Left renal pelvis (tissue), 4 donors: ENCODE measurements at regions not wholly inside any gene's neighbourhood (a gene's known extent, or its start where the extent isn't known, plus 50 kb on each side); places are given as distances from the start of the nearest gene placed in this dataset.
"Not testable (repeated sequence)": the region's sequence is repeated elsewhere in the genome, so short reads cannot be mapped to it uniquely, and the experiment has no call there.

Experiments used
- DNase-seq, 4 donors: peaks; one replicate each; pipeline ENCODE4 v3.0.0-alpha.2; 2013; ENCODE audit warnings: low read depth in 4 of 4, low spot score in 3 of 4

GRCh38 chr13:21261487-21262216 is 85.2 kb downstream of the MRPL57 start:
- not testable (repeated sequence) for DNase-seq

DNA sequence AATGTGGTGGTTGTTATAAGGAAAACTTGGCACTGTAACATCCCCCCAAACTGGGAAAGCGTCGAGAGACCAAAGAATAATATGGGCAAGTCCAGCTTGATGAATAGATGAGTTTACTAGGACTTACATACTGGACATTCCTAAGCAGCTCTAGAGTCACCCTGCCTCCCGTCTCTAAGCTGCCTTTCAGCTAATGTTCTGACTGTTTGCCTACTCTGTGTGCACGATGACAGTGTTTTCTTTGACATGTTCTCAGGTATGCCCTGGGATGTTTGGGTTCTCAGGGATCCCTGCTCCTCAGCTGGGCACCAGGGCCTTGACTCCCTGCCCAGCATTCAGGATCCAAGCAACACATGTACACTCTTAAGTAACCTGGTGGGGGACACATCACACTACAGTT is 87.5 kb downstream of the MRPL57 start:
- not testable (repeated sequence) for DNase-seq

DNA sequence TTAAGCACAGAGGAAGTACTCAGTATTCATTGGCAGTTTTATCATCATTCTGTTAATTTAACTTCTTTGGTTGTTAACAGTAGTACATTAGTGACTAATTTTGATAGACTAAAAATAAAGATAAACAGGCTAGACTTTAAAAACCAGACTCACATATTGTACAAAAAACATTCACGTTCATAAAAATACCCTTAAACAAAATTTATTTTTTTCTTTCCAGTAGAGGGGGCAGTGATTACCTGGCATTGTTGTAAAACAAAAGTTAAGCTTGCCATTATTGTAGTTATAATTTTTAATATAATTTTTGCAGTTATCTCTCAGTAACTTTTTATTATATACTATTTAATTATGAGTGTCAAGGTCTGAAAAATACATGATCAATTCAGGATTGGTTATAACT is 92.0 kb downstream of the MRPL57 start:
- not testable (repeated sequence) for DNase-seq

DNA sequence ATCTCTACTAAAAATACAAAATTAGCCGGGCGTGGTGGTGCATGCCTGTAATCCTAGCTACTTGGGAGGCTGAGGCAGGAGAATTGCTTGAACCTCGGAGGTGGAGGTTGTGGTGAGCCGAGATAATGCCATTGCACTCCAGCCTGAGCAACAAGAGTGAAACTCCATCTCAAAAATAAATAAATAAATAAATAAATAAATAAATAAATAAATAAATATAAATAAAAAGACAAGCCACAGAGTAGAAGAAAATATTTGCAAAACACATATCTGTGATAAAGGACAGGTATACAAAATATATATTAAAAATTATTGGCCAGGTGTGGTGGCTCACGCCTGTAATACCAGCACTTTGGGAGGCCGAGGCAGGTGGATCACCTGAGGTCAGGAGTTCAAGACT is 96.0 kb downstream of the MRPL57 start:
- DNase-seq: not testable (repeated sequence)

DNA sequence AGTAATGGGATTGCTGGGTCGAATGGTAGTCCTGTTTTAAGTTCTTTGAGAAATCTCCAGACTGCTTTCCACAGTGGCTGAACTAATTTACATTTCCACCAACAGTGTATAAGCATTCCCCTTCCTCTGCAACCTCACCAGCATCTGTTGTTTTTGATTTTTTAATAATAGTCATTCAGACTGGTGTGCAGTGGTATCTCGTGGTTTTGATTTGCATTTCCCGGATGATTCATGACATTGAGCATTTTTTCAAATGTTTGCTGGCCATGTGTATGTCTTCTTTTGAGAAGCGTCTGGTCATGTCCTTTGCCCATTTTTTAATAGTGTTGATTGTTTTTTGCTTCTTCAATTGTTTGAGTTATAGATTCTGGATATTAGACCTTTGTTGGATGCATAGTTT is 98.0 kb downstream of the MRPL57 start:
- DNase-seq: not testable (repeated sequence)

GRCh38 chr13:21282065-21282464 is 105.6 kb downstream of the MRPL57 start:
- no peak for DNase-seq

DNA sequence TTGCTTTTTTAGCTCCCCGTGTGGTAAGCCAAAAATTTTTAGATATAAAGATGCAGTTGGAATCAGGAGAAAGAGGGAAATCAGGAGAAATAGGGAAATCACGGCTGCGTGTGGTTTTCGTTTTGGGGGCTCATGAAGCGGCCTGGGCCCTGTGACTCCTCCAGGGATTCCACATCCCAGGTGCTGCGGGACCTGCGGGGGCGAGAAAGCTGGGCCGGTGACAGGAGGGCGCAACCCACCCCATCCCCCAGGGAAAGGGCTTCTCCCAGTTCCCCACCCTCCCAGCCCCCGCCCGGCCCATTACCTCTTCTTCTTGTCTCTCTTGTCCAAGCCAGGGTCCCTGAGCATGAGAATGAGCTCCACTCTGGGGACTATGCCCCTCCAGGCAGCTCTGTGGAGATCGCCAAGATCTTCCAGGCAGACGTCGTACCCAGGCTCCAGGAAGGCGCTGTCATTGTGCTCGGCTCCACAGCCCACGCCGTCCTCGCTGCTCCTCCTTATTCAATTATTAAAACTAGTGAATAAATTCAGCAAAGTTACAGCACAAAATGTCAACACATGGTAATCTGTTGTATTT is 111.0 kb downstream of the MRPL57 start:
- no peak for DNase-seq

DNA sequence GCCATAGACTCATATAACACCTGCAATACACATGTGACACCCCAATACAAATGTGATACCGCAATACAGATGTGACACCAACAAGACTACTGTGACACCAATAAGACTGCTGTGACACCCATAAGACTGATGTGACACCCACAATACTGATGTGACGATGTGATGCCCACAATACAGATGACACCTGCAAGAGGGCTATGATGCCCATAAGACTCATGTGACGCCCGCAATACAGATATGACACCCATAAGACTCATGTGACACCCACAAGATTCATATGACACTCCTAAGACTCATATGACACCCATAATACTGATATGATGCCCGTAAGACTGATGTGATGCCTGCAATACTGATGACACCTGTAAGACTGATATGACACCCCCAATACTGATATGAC is 113.0 kb downstream of the MRPL57 start:
- no peak for DNase-seq

GRCh38 chr13:21290442-21291002 is 114.1 kb downstream of the MRPL57 start:
- DNase-seq: not testable (repeated sequence)

DNA sequence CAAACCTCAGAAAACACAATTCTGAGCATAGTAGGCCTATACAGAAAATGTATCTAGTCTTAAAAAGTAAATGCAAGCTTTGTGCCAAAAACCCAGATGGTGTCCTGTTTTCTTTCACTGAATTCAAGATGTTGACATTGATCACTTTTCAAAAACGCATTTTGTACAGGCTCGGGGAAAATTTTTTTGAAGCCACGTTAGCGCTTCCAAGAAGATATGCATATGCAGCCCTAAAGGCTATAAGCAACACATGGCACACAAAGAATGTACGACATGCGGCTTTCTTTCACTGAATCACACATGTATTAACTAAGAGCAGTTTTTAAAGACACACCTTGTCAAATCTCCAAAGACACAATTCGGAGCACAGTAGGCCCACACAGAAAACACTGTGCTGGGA is 115.4 kb downstream of the MRPL57 start:
- DNase-seq: no peak

DNA sequence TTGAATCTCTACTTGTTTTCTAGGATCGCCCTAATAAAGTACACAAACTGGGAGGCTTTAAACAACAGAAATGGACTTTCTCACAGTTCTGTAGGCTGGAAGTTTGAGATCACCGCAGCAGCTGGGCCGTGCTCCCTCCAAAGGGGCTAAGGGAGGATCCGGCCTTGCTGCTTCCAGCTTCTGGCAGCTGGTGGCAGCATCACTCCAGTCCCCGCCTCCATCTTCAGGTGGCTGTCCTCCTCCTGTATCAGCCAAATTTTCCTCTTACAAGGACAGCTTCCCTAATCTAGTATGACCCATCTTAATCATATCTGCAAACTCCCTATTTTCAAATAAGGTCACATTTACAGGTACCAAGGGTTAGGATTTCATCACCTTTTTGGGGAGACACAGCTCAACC is 120.5 kb downstream of the MRPL57 start:
- DNase-seq: not testable (repeated sequence)

DNA sequence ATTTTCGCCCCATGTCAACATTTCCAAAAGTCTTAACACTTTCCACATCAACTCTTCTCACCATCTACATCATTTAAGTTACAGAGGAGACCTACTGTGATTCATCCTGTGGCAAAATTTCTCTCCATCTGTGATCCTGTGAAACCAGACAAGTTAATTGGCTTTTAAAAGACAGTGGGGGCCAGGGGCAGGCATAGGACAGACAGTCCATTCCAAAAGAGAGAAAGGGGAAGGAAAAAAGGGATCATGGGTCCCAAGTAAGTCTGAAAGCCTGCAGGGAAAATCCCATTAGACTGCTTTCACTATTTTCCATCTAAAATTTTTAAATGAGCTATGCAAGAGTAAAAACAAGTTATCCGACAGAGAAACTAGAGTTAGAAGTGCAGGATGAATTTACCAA is 121.0 kb downstream of the MRPL57 start:
- DNase-seq: no peak

GRCh38 chr13:21297914-21298831 is 121.7 kb downstream of the MRPL57 start:
- peak; percentile 78 to 83 (median 79) for DNase-seq

GRCh38 chr13:21304256-21304655 is 127.8 kb downstream of the MRPL57 start:
- DNase-seq: no peak

- not testable (repeated sequence) for DNase-seq
Measured at GRCh38 chr13:21306300-21307073, 130.0 kb downstream of the MRPL57 start.

- DNase-seq: not testable (repeated sequence)
Measured at GRCh38 chr13:21307158-21307557, 130.7 kb downstream of the MRPL57 start.

- DNase-seq: no peak
Measured at GRCh38 chr13:21308906-21309305, 132.4 kb downstream of the MRPL57 start.

DNA sequence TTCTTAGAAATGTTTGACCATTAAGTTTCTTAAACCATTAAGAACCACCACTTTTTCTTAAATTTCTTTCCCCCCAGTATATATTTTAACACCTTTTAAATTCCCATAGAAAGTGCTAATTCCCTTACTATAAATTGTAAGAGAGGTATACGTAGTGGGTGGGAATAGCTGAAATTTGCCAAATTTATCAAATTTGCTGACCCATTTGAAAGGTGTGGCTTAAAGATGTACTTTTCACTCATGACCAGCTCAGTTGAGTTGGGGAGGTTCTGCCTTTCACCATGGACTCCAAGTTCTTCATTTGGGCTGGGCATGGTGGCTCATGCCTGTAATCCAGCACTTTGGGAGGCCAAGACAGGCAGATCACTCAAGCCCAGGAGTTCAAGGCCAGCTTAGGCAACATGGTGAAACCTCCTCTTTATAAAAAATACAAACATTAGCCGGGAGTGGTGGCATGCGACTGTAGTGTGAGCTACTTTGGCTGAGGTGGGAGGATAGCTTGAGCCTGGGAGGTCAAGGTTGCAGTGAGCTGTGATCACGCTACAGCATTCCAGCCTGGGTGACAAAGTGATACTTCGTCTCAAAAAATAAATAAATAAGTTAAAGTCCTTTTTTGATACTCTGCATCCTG is 133.2 kb downstream of the MRPL57 start:
- no peak for DNase-seq

DNA sequence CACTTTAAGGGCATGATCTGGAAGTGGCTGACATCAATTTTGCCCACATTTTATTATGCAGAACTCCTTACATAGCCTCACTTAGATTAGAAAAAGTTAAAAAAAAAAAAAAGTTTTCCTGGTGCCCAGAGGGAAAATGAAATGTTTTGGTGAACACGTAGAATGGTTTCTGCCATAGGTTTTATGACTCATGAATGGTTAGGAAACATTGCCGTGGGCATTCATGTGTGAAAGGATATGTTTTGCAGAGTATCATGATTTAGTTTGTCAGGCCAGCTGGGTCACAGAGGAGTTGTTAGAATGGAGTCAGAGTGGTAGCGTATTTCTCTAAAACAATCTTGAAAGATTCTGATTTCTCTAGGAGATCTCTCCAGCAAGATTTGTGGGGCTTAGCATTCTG is 133.8 kb downstream of the MRPL57 start:
- DNase-seq: no peak

- not testable (repeated sequence) for DNase-seq
Measured at GRCh38 chr13:21314976-21315375, 138.5 kb downstream of the MRPL57 start.
